Progenitor cell of endocrine pancreas (in vitro differentiated cells): ENCODE measurements at regions not wholly inside any gene's neighbourhood (a gene's known extent, or its start where the extent isn't known, plus 50 kb on each side); places are given as distances from the start of the nearest gene placed in this dataset.

Experiments used
- DNase-seq: peaks from one replicate; pipeline ENCODE4 v3.0.0; 2021; ENCODE audit warnings: low spot score; ENCODE audit not compliant: unreplicated experiment
- H3K27ac Mint-ChIP-seq: 2 replicates; pipeline ENCODE4 v1.8.0; 2021; ENCODE audit warnings: mild to moderate bottlenecking, moderate library complexity, mixed read lengths
- H3K27me3 Mint-ChIP-seq: 2 replicates; pipeline ENCODE4 v1.8.0; 2021; ENCODE audit warnings: mixed read lengths
- H3K36me3 Mint-ChIP-seq: 2 replicates; pipeline ENCODE4 v1.8.0; 2022; ENCODE audit warnings: mixed read lengths; ENCODE audit not compliant: insufficient read depth
- H3K4me1 Mint-ChIP-seq: 2 replicates; pipeline ENCODE4 v1.8.0; 2021; ENCODE audit warnings: low read depth, mixed read lengths
- H3K4me3 Mint-ChIP-seq: 2 replicates; pipeline ENCODE4 v1.8.0; 2021; ENCODE audit warnings: low read depth, mild to moderate bottlenecking, moderate library complexity, mixed read lengths
- H3K9me3 Mint-ChIP-seq: 2 replicates; pipeline ENCODE4 v1.8.0; 2021; ENCODE audit warnings: low read depth, mixed read lengths
- TF ChIP-seq, protein P1 (sequence below): fragments of 200-600 bp; sonication (generic); IDR thresholded peaks from one replicate; pipeline ENCODE4 v1.5.0; 2021; ENCODE audit warnings: antibody characterized with exemption, mild to moderate bottlenecking; ENCODE audit not compliant: unreplicated experiment

DNA sequence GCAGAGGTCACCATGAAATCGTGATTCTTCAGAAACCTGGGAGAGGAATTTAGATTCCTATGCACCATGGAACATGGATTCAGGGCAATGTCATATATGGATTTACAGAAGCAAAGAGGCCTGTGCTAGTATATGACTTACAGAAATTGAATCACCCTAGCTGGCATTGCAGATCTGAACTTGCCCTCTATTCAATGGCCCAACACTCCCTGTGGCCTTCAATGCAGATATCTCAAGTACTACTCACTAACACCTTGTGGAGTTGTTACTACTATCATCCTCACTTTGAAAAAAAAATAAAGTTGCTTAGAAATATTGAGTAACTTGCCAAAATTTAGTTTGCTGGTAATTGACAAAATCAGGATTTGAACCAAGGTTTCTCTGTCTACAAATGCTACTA lies 305.4 kb upstream of the SLITRK1 start:
- H3K4me3 Mint-ChIP-seq = no peak overlapping the region
- H3K27me3 Mint-ChIP-seq = no peaks in the 10 kb centered on the region
- H3K4me1 Mint-ChIP-seq = no peaks in the 10 kb centered on the region
- no peak for DNase-seq
- no peaks in the 10 kb centered on the region for H3K36me3 Mint-ChIP-seq
- no peaks in the 10 kb centered on the region for H3K9me3 Mint-ChIP-seq
- TF ChIP-seq, protein P1, sequence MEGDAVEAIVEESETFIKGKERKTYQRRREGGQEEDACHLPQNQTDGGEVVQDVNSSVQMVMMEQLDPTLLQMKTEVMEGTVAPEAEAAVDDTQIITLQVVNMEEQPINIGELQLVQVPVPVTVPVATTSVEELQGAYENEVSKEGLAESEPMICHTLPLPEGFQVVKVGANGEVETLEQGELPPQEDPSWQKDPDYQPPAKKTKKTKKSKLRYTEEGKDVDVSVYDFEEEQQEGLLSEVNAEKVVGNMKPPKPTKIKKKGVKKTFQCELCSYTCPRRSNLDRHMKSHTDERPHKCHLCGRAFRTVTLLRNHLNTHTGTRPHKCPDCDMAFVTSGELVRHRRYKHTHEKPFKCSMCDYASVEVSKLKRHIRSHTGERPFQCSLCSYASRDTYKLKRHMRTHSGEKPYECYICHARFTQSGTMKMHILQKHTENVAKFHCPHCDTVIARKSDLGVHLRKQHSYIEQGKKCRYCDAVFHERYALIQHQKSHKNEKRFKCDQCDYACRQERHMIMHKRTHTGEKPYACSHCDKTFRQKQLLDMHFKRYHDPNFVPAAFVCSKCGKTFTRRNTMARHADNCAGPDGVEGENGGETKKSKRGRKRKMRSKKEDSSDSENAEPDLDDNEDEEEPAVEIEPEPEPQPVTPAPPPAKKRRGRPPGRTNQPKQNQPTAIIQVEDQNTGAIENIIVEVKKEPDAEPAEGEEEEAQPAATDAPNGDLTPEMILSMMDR = no peak
- H3K27ac Mint-ChIP-seq = no peak overlapping the region

DNA sequence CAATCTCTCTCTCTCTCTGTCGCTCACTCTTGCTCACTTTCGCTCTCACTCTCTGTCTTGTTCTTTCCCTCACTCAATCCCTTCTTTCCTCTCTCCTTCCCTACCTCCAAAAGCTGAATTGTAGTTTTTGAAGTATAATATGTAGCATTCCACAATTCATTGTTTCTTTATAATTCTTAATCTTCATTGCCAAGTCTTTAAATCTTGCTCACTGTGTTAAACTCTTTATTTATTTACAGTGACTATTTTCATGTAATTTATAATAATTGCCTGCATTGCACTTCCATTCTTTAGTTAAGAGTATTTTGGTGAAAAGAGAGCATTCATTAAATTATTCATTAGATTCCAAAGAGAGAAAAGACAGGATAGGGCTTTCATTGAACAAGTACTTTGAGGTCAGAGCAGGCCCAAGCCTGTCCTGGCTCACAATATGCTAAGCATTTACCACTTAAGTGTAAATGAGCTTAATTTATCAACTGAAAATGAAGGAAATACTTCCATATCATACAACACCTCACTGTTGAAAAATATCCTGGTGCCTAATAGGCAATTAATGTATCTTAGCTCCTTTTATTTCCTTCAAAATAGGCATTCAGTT lies 257.4 kb upstream of the SLITRK1 start:
- Mint-ChIP-seq H3K9me3 (no peaks in the 10 kb centered on the region), H3K27me3 (no peaks in the 10 kb centered on the region), H3K4me3 (no peak overlapping the region), H3K4me1 (peaks cover 2% of the 10 kb centered on the region), H3K36me3 (no peaks in the 10 kb centered on the region), H3K27ac (no peak overlapping the region)
- TF ChIP-seq, protein P1 = no peak
- DNase-seq = no peak

DNA sequence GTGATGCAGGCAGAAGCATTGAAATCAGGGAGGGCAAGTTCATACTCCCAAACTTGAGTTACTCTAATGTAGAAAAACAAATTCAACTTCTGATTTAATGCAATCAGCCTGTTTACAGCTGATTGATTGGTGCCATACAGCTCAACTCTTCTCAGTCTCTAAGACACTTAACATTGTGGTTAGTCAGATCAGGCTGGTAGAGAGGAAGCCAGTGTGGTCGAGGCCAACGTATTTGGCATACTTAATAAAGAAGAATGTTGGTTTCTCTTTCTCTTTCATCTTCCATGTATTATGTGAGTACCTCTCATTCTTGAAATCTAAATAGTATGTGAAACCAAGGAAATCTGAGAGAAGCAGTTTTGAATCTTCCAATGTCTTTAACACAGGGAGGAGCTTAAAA lies 255.0 kb upstream of the SLITRK1 start:
- H3K4me1 Mint-ChIP-seq = no peaks in the 10 kb centered on the region
- no peak overlapping the region for H3K27ac Mint-ChIP-seq
- no peak for DNase-seq
- no peaks in the 10 kb centered on the region for H3K9me3 Mint-ChIP-seq
- TF ChIP-seq, protein P1 = no peak
- no peaks in the 10 kb centered on the region for H3K27me3 Mint-ChIP-seq
- no peak overlapping the region for H3K4me3 Mint-ChIP-seq
- H3K36me3 Mint-ChIP-seq = no peaks in the 10 kb centered on the region

GRCh38 chr13:84136582-84136981 lies 254.3 kb upstream of the SLITRK1 start:
- TF ChIP-seq, protein P1 = no peak
- H3K4me3 Mint-ChIP-seq = no peak overlapping the region
- no peaks in the 10 kb centered on the region for H3K36me3 Mint-ChIP-seq
- no peaks in the 10 kb centered on the region for H3K4me1 Mint-ChIP-seq
- no peaks in the 10 kb centered on the region for H3K27me3 Mint-ChIP-seq
- no peak overlapping the region for H3K27ac Mint-ChIP-seq
- no peak for DNase-seq
- H3K9me3 Mint-ChIP-seq = no peaks in the 10 kb centered on the region

- Mint-ChIP-seq H3K4me1 (peaks cover 2% of the 10 kb centered on the region), H3K27me3 (no peaks in the 10 kb centered on the region), H3K36me3 (no peaks in the 10 kb centered on the region), H3K27ac (no peak overlapping the region), H3K4me3 (no peak overlapping the region), H3K9me3 (no peaks in the 10 kb centered on the region)
- DNase-seq = no peak
- TF ChIP-seq, protein P1 = no peak
Observed at GRCh38 chr13:84132491-84132890, 250.2 kb upstream of the SLITRK1 start.
